ENCODE measurements at regions not wholly inside any gene's neighbourhood (a gene's known extent, or its start where the extent isn't known, plus 50 kb on each side); places are given as distances from the start of the nearest gene placed in this dataset.

DNA sequence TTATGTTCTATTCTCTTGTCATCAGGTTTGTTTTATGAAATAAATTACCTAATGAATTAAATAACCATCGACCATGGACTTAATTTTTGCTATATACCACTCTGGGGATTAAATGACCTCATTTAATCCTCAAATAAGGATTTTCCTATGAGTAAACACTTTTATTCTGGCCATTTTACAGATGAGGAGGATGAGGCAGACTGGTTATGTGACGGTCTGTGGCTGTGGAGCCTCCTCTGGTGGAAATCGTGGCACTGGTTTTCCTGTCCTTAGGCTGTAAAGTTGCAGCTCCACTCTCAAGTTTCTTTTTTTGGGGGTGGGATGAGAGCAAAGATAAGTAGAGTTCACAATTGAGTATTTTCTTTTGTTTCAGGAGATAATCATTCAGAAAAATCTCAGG is 105.2 kb downstream of the XCL2 start:
- H3K36me3 ChIP-seq (ENCODE audit: insufficient read depth, low read length) = no peaks in the 10 kb centered on the region
- Mint-ChIP-seq H3K4me1 (ENCODE audit: low read depth, unreplicated experiment) (no peaks in the 10 kb centered on the region), H3K27me3 (ENCODE audit: low read depth, unreplicated experiment) (peaks cover 46% of the 10 kb centered on the region), H3K4me3 (ENCODE audit: unreplicated experiment) (no peak overlapping the region), H3K9me3 (ENCODE audit: unreplicated experiment) (no peaks in the 10 kb centered on the region), H3K27ac (ENCODE audit: unreplicated experiment) (no peak overlapping the region), H3K36me3 (ENCODE audit: low read depth, unreplicated experiment) (peaks cover 3% of the 10 kb centered on the region)
- no peak for DNase-seq (ENCODE audit: low read depth)
- H3K4me3 ChIP-seq (ENCODE audit: insufficient read depth, low read depth, low read length) = no peak overlapping the region
- H2AFZ ChIP-seq (ENCODE audit: low read depth, low read length) = no peak overlapping the region
- H3K79me2 ChIP-seq (ENCODE audit: insufficient read depth, low read length) = no peaks in the 10 kb centered on the region
- peaks cover 3% of the 10 kb centered on the region for H3K27me3 ChIP-seq (ENCODE audit: insufficient read depth, low read length)
- H3K4me2 ChIP-seq (ENCODE audit: low read length) = no peak overlapping the region
- H3K9me3 ChIP-seq (ENCODE audit: insufficient read depth, low read depth, low read length) = no peaks in the 10 kb centered on the region
- no peak overlapping the region for H3K27ac ChIP-seq (ENCODE audit: low read depth, low read length)
- TF ChIP-seq, protein P1, sequence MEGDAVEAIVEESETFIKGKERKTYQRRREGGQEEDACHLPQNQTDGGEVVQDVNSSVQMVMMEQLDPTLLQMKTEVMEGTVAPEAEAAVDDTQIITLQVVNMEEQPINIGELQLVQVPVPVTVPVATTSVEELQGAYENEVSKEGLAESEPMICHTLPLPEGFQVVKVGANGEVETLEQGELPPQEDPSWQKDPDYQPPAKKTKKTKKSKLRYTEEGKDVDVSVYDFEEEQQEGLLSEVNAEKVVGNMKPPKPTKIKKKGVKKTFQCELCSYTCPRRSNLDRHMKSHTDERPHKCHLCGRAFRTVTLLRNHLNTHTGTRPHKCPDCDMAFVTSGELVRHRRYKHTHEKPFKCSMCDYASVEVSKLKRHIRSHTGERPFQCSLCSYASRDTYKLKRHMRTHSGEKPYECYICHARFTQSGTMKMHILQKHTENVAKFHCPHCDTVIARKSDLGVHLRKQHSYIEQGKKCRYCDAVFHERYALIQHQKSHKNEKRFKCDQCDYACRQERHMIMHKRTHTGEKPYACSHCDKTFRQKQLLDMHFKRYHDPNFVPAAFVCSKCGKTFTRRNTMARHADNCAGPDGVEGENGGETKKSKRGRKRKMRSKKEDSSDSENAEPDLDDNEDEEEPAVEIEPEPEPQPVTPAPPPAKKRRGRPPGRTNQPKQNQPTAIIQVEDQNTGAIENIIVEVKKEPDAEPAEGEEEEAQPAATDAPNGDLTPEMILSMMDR (IDR thresholded peaks at IDR 0.05; ENCODE audit: insufficient read depth, low read depth, low read length) = no peak
- no peak for TF ChIP-seq EZH2 (IDR thresholded peaks at IDR 0.05; ENCODE audit: insufficient read depth, low read length)
- H4K20me1 ChIP-seq (ENCODE audit: insufficient read depth, low read length) = no peaks in the 10 kb centered on the region
- no peak overlapping the region for H3K9ac ChIP-seq (ENCODE audit: low read length)
- no peak for FAIRE-seq
- H3K4me1 ChIP-seq (ENCODE audit: insufficient read depth, low read length) = peaks cover 3% of the 10 kb centered on the region

- no peak overlapping the region for H3K27ac Mint-ChIP-seq (ENCODE audit: unreplicated experiment)
- TF ChIP-seq EZH2 (IDR thresholded peaks at IDR 0.05; ENCODE audit: insufficient read depth, low read length) = no peak
- TF ChIP-seq, protein P1 (IDR thresholded peaks at IDR 0.05; ENCODE audit: insufficient read depth, low read depth, low read length) = no peak
- H3K4me1 ChIP-seq (ENCODE audit: insufficient read depth, low read length) = peaks cover 3% of the 10 kb centered on the region
Measured at GRCh38 chr1:168437821-168438220, 106.0 kb downstream of the XCL2 start.

DNA sequence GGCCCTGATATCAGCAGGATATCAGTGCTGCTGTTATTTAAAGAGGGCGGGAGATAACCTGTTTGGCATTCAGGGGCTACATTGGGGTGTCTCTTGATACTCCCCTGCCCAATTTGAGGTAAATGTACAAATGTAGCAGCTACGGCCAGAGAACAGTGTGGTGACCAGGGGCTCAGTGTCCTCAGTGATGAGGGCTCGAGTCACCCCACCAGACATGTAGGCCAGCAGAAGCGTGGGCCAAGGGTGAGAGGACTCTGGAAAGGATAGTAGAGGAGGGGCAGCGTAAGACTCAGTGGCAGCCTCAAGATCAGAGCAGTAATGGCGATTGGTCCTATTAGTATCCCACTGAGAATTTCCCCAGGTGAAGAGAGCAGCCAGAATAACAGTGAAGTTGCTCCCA is 108.4 kb downstream of the XCL2 start:
- H3K4me1 Mint-ChIP-seq (ENCODE audit: low read depth, unreplicated experiment) = no peaks in the 10 kb centered on the region
- H3K36me3 ChIP-seq (ENCODE audit: insufficient read depth, low read length) = no peaks in the 10 kb centered on the region
- TF ChIP-seq, protein P1 (IDR thresholded peaks at IDR 0.05; ENCODE audit: insufficient read depth, low read depth, low read length) = no peak
- TF ChIP-seq EZH2 (IDR thresholded peaks at IDR 0.05; ENCODE audit: insufficient read depth, low read length) = no peak
- no peaks in the 10 kb centered on the region for H3K79me2 ChIP-seq (ENCODE audit: insufficient read depth, low read length)
- H3K27ac Mint-ChIP-seq (ENCODE audit: unreplicated experiment) = no peak overlapping the region
- H3K9ac ChIP-seq (ENCODE audit: low read length) = no peak overlapping the region
- H3K36me3 Mint-ChIP-seq (ENCODE audit: low read depth, unreplicated experiment) = peaks cover 3% of the 10 kb centered on the region
- H3K27me3 ChIP-seq (ENCODE audit: insufficient read depth, low read length) = peaks cover 3% of the 10 kb centered on the region
- no peak overlapping the region for H3K4me2 ChIP-seq (ENCODE audit: low read length)
- H3K9me3 Mint-ChIP-seq (ENCODE audit: unreplicated experiment) = no peaks in the 10 kb centered on the region
- no peak overlapping the region for H2AFZ ChIP-seq (ENCODE audit: low read depth, low read length)
- no peak overlapping the region for H3K4me3 ChIP-seq (ENCODE audit: insufficient read depth, low read depth, low read length)
- peaks cover 54% of the 10 kb centered on the region for H3K27me3 Mint-ChIP-seq (ENCODE audit: low read depth, unreplicated experiment)
- DNase-seq (ENCODE audit: low read depth) (no peak), FAIRE-seq (no peak)
- H3K9me3 ChIP-seq (ENCODE audit: insufficient read depth, low read depth, low read length) = no peaks in the 10 kb centered on the region
- no peak overlapping the region for H3K4me3 Mint-ChIP-seq (ENCODE audit: unreplicated experiment)
- no peak overlapping the region for H3K27ac ChIP-seq (ENCODE audit: low read depth, low read length)
- H3K4me1 ChIP-seq (ENCODE audit: insufficient read depth, low read length) = no peaks in the 10 kb centered on the region
- no peaks in the 10 kb centered on the region for H4K20me1 ChIP-seq (ENCODE audit: insufficient read depth, low read length)

More at GRCh38 chr1:168437821-168438220, 106.0 kb downstream of the XCL2 start:
- Mint-ChIP-seq H3K4me3 (ENCODE audit: unreplicated experiment) (no peak overlapping the region), H3K36me3 (ENCODE audit: low read depth, unreplicated experiment) (peaks cover 3% of the 10 kb centered on the region), H3K9me3 (ENCODE audit: unreplicated experiment) (no peaks in the 10 kb centered on the region), H3K4me1 (ENCODE audit: low read depth, unreplicated experiment) (no peaks in the 10 kb centered on the region), H3K27me3 (ENCODE audit: low read depth, unreplicated experiment) (peaks cover 46% of the 10 kb centered on the region)
- no peak overlapping the region for H3K4me2 ChIP-seq (ENCODE audit: low read length)
- no peaks in the 10 kb centered on the region for H4K20me1 ChIP-seq (ENCODE audit: insufficient read depth, low read length)
- no peak overlapping the region for H3K27ac ChIP-seq (ENCODE audit: low read depth, low read length)
- no peaks in the 10 kb centered on the region for H3K79me2 ChIP-seq (ENCODE audit: insufficient read depth, low read length)
- H2AFZ ChIP-seq (ENCODE audit: low read depth, low read length) = no peak overlapping the region
- no peak for FAIRE-seq
- no peaks in the 10 kb centered on the region for H3K36me3 ChIP-seq (ENCODE audit: insufficient read depth, low read length)
- H3K9me3 ChIP-seq (ENCODE audit: insufficient read depth, low read depth, low read length) = no peaks in the 10 kb centered on the region
- no peak for DNase-seq (ENCODE audit: low read depth)
- no peak overlapping the region for H3K4me3 ChIP-seq (ENCODE audit: insufficient read depth, low read depth, low read length)
- peaks cover 3% of the 10 kb centered on the region for H3K27me3 ChIP-seq (ENCODE audit: insufficient read depth, low read length)
- no peak overlapping the region for H3K9ac ChIP-seq (ENCODE audit: low read length)
